ENCODE measurements at regions not wholly inside any gene's neighbourhood (a gene's known extent, or its start where the extent isn't known, plus 50 kb on each side); places are given as distances from the start of the nearest gene placed in this dataset.

GRCh38 chr12:19959353-19959752 lies 409.0 kb upstream of the PDE3A start:
- no peak overlapping the region for H3K27ac Mint-ChIP-seq
- DNase-seq: no peak
- no peaks in the 10 kb centered on the region for H3K4me1 Mint-ChIP-seq (ENCODE audit: low read depth)
- H3K36me3 Mint-ChIP-seq (ENCODE audit: low read depth): no peaks in the 10 kb centered on the region
- peaks cover 7% of the 10 kb centered on the region for H3K9me3 Mint-ChIP-seq
- H3K27me3 Mint-ChIP-seq (ENCODE audit: insufficient read depth): no peaks in the 10 kb centered on the region
- no peak overlapping the region for H3K4me3 Mint-ChIP-seq
- TF ChIP-seq CTCF (IDR thresholded peaks at IDR 0.05): no peak

DNA sequence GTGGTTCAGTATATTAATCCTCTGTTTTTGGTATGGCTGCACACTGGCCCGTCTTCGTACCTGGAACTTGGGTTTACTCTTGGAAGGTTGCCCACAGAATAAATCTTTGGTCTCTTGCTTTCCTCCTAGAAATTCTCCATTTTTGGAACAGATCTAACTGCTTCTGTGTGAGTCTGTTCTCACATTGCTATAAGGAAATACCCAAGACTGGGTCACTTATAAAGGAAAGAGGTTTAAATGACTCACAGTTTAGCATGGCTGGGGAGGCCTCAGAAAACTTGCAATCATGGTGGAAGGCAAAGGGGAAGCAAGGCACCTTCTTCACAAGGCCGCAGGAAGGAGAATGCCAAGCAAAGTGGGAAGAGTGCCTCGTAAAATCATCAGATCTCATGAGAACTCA lies 407.8 kb upstream of the PDE3A start:
- TF ChIP-seq CTCF (IDR thresholded peaks at IDR 0.05): no peak
- Mint-ChIP-seq H3K4me3 (no peak overlapping the region), H3K9me3 (peaks cover 6% of the 10 kb centered on the region; the same call in 1 of the 2 replicates), H3K27me3 (ENCODE audit: insufficient read depth) (no peaks in the 10 kb centered on the region), H3K4me1 (ENCODE audit: low read depth) (no peaks in the 10 kb centered on the region), H3K27ac (no peak overlapping the region), H3K36me3 (ENCODE audit: low read depth) (no peaks in the 10 kb centered on the region)
- DNase-seq: no peak

GRCh38 chr12:19962192-19962591 lies 406.1 kb upstream of the PDE3A start:
- no peak for TF ChIP-seq CTCF (IDR thresholded peaks at IDR 0.05)
- H3K27me3 Mint-ChIP-seq (ENCODE audit: insufficient read depth): no peaks in the 10 kb centered on the region

GRCh38 chr12:19963972-19964371 lies 404.4 kb upstream of the PDE3A start:
- no peak overlapping the region for H3K4me3 Mint-ChIP-seq
- no peak for TF ChIP-seq CTCF (IDR thresholded peaks at IDR 0.05)
- no peaks in the 10 kb centered on the region for H3K36me3 Mint-ChIP-seq (ENCODE audit: low read depth)
- no peak for DNase-seq
- H3K27ac Mint-ChIP-seq: no peak overlapping the region
- H3K9me3 Mint-ChIP-seq: peaks cover 15% of the 10 kb centered on the region
- H3K4me1 Mint-ChIP-seq (ENCODE audit: low read depth): 0 out of 2 replicates have a peak, but pooled peaks cover 4% of the 10 kb centered on the region
- no peaks in the 10 kb centered on the region for H3K27me3 Mint-ChIP-seq (ENCODE audit: insufficient read depth)

More at GRCh38 chr12:19962192-19962591, 406.1 kb upstream of the PDE3A start:
- Mint-ChIP-seq H3K36me3 (ENCODE audit: low read depth) (no peaks in the 10 kb centered on the region), H3K4me1 (ENCODE audit: low read depth) (no peaks in the 10 kb centered on the region), H3K9me3 (peaks cover 10% of the 10 kb centered on the region), H3K4me3 (no peak overlapping the region), H3K27ac (no peak overlapping the region)
- DNase-seq: no peak

- Mint-ChIP-seq H3K4me3 (no peak overlapping the region), H3K36me3 (ENCODE audit: low read depth) (no peaks in the 10 kb centered on the region), H3K9me3 (peaks cover 15% of the 10 kb centered on the region), H3K27ac (no peak overlapping the region), H3K4me1 (ENCODE audit: low read depth) (0 out of 2 replicates have a peak, but pooled peaks cover 4% of the 10 kb centered on the region), H3K27me3 (ENCODE audit: insufficient read depth) (no peaks in the 10 kb centered on the region)
- TF ChIP-seq CTCF (IDR thresholded peaks at IDR 0.05): no peak
- no peak for DNase-seq
These were observed 403.8 kb upstream of the PDE3A start for GRCh38 chr12:19964549-19964948.
